Stimulated activated CD4-positive, alpha-beta T cell treated with anti-CD3 and anti-CD28 coated beads, Interleukin-4, amount 100 ng/mL, for 48 hours (primary cell): ENCODE measurements at regions not wholly inside any gene's neighbourhood (a gene's known extent, or its start where the extent isn't known, plus 50 kb on each side); places are given as distances from the start of the nearest gene placed in this dataset.

Experiments
- DNase-seq, 2 donors: peaks; one replicate each; pipeline ENCODE4 v3.0.0-alpha.2; 2020; ENCODE audit warnings: low read depth in 2 of 2

DNA sequence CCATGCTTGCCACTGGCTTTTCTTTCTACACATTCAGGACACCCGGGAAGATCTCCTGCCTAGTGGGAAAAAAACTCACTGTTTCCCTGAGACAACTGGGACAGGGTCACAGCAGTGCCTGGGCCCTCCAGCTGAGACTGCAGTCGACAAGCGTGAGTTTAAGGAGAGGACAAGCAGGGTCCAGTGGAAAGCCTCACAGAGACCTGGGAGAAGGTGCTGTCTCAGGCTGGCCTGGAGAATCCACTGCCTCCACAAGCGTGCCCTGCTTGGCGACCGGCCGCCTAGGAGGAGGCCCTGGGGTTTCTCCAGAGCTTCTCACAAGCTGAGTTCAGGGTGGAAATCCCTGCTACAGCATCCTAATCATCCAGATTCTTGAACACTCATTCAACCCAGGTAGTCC, 519.6 kb upstream of the RAB6C start:
- no peak for DNase-seq

DNA sequence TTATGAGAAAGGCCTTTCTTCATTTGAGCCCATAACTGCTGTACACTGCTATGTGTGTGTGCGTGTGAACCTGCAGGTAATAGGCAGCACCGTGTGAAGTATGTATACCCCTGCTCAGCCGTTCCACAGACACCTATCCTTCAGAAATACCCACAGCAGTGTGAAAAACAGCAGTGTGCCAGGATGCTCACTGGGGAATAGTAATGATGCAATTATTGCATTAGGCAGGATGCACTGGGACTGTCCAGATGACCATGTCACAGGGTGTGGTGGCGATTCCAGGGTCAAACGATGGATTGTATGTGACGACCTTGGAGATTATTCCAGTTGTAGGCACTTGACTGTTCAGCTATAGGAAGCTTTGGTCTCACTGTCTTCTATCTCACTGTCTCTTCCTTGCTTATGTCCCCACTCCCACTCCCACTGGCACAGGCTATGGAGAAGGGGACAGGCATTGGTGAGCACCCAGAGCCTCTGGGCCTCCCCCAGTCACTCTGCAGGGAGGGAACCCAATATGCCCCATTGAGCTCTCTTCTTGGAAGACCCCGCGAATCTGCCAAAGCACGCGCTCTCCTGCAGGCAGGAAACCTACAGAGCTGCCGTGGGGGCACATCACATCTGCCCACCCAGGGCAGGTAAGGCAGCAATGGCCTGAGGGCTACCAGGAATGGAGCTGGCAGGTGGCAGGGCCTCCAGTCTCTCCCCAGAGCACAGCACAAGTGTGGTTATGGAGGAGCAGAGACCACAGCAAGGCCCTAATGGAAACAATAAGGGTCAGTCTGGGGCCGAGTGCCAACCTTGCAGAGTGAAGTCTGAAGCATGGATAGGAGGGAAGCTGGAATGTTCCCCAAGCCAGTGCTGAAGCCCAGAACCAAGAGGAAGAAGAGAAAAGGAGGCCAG, 518.9 kb upstream of the RAB6C start:
- no peak for DNase-seq

DNA sequence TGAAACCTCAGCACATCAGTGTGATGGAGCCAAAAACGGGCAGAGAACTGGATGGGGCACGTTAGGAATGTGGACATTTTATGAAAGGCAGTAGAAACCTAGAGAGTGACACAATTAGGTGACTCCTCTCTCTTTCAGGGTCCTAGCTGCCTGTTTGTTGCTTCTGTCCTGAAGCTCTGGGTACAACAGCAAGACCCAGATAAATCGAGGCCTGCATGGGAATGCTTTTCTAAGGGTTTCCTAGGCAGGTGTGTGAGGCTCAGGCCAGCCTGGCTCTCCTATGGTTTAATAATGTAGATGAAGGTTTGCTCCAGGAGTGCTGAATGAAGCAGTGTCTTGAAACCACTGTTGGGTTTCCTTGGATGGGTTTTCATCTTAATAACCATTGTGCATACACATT, 517.1 kb upstream of the RAB6C start:
- DNase-seq = no peak

DNA sequence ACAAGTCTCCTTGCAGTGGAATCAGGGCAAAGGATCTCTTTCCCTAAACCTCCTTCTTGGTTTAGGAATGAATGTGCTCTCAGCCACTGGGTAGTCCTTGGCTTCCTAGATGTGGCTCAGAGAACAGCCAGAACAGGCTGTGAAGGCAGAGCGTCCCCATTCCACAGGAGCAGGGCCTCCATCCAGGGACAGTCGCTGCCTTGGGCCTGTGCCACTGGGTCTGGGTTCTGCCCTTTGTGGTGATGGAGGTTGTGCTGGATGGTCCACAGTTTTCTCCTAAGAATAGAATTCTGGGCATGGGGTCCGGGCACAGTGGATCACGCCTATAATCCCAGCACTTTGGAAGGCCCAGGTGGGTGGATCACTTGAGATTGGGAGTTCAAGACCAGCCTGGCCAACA, 516.5 kb upstream of the RAB6C start:
- no peak for DNase-seq

DNA sequence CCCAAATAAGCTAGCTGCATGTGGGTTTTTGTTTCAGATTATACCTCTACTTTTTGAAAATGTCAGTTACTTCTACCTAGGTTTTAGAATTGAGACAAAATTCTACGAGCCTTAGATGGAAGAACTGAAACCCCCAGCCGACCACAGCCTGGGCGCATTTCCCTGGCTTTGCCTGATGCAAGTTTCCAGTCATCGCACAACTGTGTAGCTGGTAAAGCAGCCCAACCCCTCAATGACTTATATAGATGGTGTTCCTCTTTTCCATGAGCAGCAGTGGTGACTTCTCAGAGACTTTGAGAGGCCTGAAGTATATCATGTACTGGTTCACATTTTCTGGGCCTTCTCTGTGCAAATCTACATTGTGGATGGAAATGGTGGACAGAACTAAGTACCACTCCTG, 515.4 kb upstream of the RAB6C start:
- DNase-seq = no peak

DNA sequence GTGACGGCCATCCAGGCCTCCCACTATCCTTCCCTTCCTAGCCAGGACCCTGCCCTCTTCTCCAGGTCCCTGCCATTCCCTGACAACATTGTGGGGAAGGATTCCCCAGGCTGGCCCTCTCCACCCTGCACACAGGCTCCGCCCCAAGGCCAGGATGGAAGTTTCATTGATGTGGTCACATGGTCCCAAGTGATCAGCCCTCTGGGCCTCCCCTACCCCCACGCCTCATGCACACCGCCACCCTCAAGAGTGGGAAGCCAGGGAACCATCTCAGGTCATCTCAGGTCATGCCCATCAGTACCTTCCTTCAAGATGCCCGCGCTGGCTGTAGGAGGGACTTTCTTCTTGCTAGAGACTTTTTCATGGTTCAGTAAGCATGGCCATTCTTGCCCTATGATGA, 514.8 kb upstream of the RAB6C start:
- DNase-seq = no peak

DNA sequence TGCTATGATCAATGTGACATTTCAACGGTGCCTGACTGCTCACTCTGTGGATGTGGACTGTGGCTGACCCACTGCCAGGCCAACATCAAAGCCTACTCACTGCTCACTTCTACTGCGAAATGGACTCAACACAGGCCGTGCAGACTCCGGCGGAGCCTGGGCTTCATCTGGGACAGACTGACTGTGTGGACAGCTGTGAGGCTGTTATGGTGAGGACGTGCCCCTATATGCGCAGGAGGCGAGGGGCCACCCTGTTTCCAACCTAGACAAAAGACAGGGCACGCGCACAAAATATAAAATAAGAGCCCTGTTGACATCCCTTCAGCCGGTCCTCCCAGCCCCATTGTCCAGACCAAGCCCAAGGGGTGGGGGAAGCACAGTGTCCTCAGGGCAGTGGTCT, 514.4 kb upstream of the RAB6C start:
- no peak for DNase-seq

DNA sequence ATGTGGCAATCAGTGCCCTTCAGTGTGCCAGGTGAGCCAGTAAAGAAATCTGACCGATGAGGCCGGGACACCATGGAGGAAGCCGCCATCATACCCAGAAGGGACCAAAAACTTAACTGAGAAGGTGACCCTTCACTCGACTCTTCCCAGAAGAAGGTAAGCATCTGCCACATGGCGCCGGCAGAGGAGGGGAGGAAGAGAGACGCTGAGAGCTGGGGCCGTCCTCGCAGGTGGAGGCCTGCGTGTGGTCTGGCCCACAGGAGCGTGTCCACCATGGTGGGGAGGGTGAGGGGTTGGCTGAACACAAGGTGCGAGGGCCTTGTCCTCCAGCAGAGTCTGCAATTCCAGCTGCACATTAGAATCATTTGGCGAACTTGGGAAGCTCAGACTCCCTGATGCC, 513.1 kb upstream of the RAB6C start:
- no peak for DNase-seq

DNA sequence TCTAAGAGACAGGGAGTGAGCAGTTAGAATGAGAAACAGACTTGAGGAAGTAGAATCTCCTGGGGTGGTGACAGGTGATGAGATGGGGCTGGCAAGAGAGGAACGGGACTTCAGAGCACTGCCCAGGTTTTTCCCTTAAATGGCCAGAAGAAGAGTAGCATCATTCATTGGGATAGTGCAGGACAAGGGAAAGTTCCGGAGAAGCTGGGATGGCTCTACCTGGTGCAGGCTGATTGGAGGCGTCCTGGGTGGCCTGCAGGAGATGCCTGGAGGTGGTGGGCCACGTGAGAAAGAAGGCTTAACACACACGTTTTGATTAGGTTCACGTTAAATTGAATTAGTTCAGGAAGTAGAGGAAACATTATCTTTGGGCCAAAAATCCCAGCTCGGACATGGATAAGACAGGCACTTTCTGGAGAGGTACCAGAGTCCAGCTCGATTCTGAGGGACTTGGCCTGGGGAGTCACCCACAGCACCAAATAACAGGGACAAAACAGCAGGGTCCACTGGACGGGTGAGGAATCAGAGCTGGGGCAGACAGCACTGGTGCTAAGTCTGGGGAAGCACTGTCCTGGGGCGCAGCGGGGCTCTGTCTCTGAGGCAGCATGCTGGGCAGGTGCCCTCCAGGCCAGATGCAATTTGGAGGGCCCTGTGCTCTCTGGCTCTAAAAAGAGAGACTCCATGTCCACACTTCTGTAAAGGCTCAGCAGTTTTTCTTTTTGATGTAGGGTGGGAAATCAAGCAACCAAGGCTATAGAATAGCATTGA, 512.3 kb upstream of the RAB6C start:
- DNase-seq = no peak

DNA sequence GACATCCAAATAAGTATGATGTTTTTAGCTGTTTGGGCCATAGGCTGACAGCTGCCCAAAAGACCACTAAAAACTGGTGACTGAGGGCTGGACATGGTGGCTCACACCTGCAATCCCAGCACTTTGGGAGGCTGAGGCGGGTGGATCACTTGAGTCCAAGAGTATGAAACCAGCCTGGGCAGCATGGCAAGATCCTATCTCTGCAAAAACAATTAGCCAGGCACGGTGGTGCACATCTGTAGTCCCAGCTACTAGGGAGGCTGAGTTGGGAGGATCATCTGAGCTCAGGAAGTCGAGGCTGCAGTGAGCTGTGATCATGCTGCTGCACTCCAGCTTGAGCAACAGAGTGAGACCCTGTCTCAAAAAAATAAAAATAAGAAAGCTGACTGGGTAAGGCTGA, 511.5 kb upstream of the RAB6C start:
- DNase-seq = no peak

DNA sequence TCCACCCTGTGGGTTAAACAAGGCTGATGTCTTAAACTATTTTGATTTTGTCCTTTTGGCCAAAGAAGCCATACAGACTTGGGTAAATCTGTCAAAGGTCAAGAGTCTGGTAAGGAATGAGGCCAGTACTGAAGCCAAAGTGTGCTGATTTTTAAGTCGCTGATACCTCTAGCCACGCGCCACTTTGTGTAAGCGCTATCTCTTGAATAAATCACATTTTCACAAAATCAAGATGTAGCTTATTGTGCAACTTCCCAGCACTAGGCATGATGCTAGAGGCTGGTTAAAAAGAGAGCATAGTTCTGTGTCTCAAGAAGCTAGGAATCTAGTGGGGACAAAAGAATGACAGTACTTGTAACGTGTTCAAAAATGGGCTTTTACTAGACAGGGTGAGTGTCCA, 510.6 kb upstream of the RAB6C start:
- DNase-seq = no peak

DNA sequence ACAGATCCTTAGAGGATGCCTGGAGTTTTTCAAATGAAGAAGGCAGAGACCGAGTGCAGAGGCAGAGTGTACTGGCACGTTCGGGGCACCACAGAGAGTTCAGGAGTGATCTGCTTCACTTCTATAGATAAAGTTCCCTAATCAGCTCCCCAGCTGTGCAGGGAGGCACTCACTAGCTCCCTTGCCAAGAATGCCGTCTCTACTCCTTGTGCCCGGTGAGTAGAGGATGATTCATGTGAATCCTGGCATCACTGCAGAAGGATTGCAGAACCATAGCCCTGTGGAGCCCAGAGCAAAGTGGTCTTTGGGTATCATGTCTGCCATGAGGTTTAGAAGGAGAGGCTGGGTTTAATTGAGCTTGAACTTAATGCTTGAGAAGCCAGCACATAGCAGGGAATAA, 510.1 kb upstream of the RAB6C start:
- no peak for DNase-seq

DNA sequence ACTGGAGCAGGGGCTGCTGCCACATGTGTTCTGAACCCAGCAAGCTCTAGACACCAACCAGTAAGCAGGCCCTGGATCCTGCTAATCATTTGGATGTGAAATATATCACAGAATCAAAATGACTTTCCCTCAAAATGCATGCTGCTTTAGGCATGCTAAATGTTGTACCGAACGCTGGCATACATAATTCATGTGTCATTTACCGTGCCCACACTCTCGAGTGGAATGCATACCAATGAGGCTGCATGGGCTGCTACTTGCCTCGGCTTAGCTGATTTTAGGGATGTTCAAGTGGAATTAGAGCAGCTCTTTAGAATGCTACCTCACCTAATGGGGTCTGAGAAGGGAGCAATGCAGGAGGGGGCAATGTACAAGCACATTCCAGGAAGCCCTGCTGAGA, 509.6 kb upstream of the RAB6C start:
- no peak for DNase-seq

DNA sequence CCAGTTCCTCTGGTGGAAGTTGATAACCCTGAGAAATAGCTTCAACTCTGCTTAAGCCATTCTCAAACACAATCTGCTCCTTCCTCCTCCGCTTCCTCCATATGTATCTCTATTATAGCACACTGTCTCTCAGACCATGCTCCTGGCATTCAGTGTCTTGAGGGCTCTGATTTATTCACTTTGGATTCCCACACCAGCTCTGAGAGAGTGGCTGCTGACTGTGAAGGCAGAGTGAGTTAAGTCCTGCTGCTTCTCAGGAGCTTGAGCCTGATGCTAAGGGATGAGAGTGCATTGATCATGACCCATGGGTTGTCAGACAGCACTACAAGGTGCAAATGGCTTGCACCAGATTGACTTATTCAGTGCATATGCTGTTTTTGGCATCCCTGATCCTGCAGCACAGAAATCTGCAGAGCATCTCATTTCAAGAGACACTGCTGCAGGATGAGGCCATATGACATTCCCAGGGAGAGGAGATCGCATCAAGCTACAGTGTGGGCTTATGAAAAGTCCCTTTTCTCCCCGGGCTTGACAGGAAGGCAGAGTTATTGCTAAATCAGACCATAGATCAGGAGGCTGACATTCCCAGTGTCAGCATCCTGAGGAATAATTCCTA, 500.5 kb upstream of the RAB6C start:
- DNase-seq = no peak

DNA sequence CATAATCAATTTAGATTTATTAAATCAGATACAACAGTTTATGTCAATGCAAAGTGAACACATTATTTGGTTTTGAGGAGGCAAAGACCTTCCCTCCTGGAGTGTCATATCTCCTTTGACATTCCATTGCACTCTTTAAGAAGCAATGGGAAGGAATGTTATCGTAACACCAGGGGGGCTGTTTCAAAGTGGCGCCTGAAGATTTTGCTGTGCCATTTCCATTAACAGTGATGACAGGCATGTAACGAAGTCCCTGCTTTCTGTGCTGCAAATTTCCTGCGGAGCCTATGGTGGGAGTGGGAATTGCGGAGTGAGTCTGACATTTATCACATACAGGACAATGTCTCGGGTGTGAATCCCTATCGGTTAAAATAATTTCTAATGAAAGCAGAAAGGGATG, 499.6 kb upstream of the RAB6C start:
- no peak for DNase-seq

DNA sequence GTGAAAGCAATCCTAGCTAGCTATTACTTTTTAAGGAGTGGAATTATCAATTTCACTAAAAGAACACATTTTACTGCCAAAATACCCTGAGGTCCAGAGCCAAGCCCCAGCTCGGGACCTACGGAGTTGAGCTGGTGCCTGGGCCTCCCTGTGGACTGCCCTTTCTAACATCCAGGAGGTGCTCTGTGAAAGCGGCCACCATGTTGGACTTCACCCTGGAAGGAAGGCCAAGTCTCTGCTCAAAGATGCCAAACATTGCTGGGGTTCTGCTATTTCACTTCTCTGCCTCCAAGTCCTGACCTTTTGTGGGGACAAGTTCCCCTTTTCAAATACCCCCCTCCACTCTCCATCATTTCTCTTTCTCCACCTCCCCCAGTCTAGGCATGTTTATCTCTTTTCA, 498.7 kb upstream of the RAB6C start:
- DNase-seq = no peak

DNA sequence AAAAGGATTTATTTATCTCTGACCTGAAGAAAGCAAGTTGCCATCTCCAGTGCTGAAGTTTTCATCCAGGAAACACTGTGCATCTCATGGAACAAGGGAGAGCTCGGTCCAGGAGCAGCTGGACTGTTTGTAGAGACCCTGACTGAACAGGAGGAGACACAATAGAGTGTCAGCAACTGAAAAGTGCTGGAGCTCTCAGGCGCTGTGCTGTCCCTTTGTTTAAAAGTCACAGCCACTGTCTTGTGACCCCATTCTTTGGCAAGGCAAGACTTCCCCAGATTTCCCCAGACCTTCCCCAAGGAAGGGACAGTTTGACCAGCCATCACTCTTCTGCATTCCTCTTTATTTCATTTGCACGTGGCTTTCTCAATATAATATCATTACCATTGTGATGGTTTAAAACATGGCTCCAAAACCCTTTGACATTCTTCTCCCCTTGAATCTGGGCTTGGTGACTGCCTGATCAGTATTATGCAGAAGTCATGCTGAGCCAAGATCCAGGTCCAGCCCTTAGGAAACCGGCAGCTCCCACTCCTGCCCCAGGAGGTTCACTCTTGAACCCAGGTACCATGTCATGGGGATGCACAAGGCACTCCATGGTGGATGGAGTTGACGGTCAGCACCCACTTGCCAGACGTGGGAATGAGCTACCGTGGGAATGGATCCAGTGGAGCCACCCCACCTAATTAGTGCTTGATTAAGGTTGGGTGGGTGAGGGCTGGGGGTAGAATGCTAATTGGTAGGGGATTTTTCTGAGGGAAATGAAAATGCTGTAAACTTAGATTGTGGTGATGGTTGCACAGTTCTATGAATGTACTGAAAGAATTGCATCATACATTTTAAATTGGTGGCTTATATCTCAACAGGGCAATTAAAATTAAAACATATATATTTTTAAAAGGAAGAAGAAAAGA, 497.9 kb upstream of the RAB6C start:
- DNase-seq = no peak

DNA sequence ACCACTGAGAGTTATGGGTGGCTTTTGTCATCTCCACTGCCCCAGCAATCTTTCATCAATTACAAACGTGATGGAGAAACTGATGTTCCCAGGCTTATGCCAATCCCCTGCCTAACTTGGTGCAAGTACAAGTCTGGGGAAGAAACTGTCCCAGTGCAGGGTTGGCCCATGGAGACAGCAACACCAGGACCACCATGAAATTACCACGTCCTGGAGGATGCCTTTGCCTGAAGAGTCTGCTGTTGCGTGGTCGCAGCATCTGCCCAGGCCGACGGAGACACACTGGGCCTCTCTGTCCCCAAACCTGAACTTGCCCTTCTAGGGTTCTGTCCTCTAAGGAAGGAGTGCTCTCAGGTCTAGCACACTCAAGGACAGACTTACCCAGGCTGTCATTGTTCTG, 496.8 kb upstream of the RAB6C start:
- DNase-seq = no peak

DNA sequence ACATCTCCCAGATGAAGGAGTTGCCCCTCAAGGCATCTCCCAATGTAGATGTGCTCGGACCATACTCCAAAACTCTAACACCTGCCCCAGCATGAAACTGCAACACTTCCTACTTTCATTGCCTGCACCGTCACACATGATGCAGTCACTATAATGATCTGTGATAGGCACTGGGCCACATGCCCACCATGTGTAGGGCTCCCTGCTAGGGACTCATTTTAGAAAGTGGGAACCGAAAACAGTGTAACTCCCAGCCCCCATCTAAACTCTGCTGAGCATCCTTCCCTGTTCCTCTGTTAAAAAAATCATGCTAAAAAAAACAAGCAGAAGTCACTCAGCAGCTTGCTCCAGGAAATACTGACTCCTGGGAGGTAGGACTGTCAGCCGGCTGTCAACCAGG, 496.1 kb upstream of the RAB6C start:
- no peak for DNase-seq

DNA sequence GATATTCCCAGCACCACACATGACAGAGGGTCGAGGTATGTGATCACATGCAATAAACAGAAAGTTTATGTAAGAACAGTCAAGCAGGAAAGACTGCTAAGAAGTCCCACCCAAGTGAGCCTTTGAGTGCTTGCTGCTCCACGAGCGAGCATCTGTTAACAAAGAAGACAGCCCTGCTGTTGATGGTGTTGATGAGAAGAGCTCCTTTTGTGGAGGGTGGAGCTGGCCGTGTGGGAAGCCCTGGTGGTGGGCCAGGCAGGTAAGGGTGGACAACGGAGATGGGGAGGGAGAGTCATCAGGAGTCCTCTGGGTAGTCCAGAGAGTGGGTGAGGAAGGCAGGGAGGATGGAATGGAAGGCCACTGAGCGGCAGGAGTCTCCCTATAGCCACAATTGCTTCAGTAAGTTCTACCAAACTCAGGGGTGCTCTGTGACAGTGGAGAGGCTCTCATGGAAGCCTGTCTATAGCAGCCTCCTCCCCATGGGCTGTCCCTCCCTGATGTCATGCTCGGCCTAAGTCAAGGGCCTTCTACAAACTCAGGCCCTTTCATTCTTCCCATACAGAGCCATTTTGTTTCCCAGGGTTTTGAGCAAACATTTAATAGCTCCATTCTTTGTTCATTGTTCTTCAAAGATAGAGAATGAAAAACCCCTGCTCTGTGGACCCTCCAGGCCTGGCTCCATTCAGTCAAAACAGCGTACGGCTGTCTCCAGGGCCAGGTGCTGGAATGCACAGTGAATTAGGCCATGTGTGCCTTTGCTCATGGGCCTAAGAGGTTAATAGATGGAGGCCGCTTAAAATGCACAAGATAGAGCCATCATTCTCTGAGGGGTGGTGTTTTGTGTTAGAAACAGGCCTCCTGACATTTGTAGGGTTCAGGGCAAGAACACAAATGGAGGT, 494.2 kb upstream of the RAB6C start:
- DNase-seq = no peak

DNA sequence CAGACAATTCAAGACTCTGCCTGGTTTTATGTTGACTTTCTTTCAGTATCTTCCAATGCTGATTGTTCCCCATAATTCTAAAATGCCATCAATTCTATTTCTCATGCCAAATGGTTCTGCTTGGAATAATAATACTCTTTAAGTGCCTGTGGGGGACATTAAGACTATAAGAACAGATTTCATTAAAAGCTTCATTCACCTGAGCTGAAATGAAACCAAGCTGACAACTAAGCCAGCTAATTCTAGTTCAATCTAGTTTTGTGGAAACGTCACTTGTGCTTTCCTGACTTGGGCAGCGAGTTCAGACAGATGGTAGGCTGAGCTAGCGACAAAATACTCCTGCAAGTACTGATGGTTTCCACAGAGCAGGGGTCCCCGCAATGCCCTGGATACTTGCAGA, 491.1 kb upstream of the RAB6C start:
- DNase-seq = no peak
